Activated CD8-positive, alpha-beta T cell treated with anti-CD3 and anti-CD28 coated beads, Interleukin-2, amount 10 ng/mL, durations not matched to agents 7 days and 5 days (primary cell): ENCODE measurements at regions not wholly inside any gene's neighbourhood (a gene's known extent, or its start where the extent isn't known, plus 50 kb on each side); places are given as distances from the start of the nearest gene placed in this dataset.
"Not testable (repeated sequence)": the region's sequence is repeated elsewhere in the genome, so short reads cannot be mapped to it uniquely, and the experiment has no call there.

Experiments used
- ATAC-seq: fragments of 150-1000 bp; cut with Tn5 transposase; one replicate; pipeline ENCODE4 v1.10.0; 2021; ENCODE audit warnings: moderate library complexity
- CTCF ChIA-PET: fragments of 350-600 bp; sonication (Branson Sonifier 250); formaldehyde crosslinking; loops from one replicate; lab custom pipeline; 2021; ENCODE audit warnings: antibody characterized with exemption; lab: Charles Lee
- POLR2A ChIA-PET: fragments of 350-600 bp; sonication (Branson Sonifier 250); formaldehyde crosslinking; loops from one replicate; lab custom pipeline; 2021; ENCODE audit warnings: antibody characterized with exemption; lab: Charles Lee
- DNase-seq: peaks from one replicate; pipeline ENCODE4 v3.0.0-alpha.2; 2020
- H3K27ac Mint-ChIP-seq: one replicate; pipeline ENCODE4 v1.8.0; 2021; ENCODE audit warnings: mild to moderate bottlenecking, mixed read lengths
- H3K27me3 Mint-ChIP-seq: one replicate; pipeline ENCODE4 v1.8.0; 2021; ENCODE audit warnings: low read depth, mixed read lengths
- H3K36me3 Mint-ChIP-seq: one replicate; pipeline ENCODE4 v1.8.0; 2021; ENCODE audit warnings: low read depth, mixed read lengths
- H3K4me1 Mint-ChIP-seq: one replicate; pipeline ENCODE4 v1.8.0; 2021; ENCODE audit warnings: low read depth, mixed read lengths
- H3K4me3 Mint-ChIP-seq: one replicate; pipeline ENCODE4 v1.8.0; 2021; ENCODE audit warnings: mild to moderate bottlenecking, mixed read lengths
- H3K9me3 Mint-ChIP-seq: one replicate; pipeline ENCODE4 v1.8.0; 2022; ENCODE audit warnings: mixed read lengths; ENCODE audit not compliant: insufficient read depth

DNA sequence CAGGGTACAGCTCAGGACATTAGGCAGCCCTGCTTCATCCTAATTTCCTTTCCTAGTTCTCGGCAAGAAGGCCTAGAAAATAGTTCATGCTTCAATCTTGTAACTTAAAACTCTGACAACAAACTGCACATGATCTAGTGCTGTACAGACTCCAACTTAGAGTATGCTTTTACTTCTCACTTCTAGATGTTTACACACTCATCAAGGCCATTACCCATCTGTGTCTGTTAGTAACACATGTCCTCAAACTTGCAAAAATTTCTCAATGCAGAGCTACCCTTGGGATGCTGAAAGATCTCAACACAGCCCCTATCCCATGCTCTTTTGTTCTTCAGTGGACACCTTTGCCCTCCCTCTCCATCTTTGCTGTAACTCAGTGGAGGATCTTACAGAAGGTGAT is 252.0 kb downstream of the OSR1 start:
- CTCF ChIA-PET = no interaction called here
- POLR2A ChIA-PET = no interaction called here
- H3K27me3 Mint-ChIP-seq = no peaks in the 10 kb centered on the region
- no peak overlapping the region for H3K4me3 Mint-ChIP-seq
- no peaks in the 10 kb centered on the region for H3K36me3 Mint-ChIP-seq
- no peak for DNase-seq
- no peaks in the 10 kb centered on the region for H3K4me1 Mint-ChIP-seq
- H3K9me3 Mint-ChIP-seq = peaks cover 3% of the 10 kb centered on the region
- ATAC-seq = no peak
- no peak overlapping the region for H3K27ac Mint-ChIP-seq

DNA sequence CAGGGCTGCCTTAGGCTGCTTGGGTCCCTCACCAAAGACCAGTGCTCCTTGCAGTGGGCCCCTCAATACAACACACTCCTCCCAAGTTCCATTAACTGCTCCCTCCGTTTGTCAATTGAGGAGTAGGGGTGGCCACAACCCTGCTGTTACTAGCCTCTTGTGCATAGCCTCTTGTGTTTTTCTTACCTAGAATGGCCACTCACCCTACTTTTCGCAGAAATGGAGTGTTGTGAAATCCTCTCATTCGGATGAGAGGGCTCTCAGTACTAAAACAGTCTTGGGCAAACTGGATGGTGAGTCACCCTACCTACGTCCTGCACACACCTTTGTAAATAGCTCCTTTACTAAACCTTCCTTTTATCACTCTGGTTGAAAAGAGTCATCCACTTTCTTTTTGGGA is 253.9 kb downstream of the OSR1 start:
- Mint-ChIP-seq H3K36me3 (no peaks in the 10 kb centered on the region), H3K4me1 (no peaks in the 10 kb centered on the region), H3K9me3 (peaks cover 3% of the 10 kb centered on the region), H3K27ac (no peak overlapping the region), H3K27me3 (no peaks in the 10 kb centered on the region), H3K4me3 (no peak overlapping the region)
- no peak for DNase-seq
- CTCF ChIA-PET = no interaction called here
- ATAC-seq = no peak
- POLR2A ChIA-PET = no interaction called here

DNA sequence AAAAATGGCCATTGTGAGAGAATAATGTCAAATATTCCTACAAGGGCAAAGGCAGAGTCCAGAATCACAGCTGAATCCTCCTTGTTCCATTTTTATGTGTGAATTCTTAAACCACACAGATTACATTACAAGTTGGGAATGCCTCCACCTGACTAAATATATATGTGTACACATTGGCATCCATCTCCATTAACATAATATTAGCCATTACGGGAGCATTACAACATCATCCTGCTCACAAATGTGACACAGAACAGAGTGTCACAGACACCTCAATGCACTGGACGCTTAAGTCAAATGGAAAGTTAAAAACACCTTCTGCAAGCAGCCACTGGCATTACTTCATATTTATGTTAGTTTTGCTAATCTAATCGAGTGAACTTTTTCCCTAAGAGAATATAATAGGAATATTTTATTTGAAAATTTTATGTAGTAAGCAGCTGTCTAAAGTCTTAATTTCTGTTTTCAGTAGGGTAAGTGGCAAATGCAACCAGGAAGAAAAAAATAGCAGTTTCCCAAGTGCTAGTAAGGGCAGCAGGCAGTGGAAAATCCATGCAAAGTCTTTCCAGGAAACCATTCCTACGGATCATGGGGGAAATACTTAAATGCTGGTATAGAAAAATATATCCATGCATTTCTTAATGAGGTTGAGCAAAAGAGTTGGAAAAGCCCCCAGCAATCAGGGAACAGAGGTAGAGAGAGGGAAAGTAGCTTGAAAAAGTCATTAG is 255.6 kb downstream of the OSR1 start:
- POLR2A ChIA-PET = no interaction called here
- H3K4me1 Mint-ChIP-seq = no peaks in the 10 kb centered on the region
- no peak overlapping the region for H3K27ac Mint-ChIP-seq
- no peak for DNase-seq
- ATAC-seq = no peak
- H3K9me3 Mint-ChIP-seq = peaks cover 3% of the 10 kb centered on the region
- no peak overlapping the region for H3K4me3 Mint-ChIP-seq
- CTCF ChIA-PET = no interaction called here
- H3K36me3 Mint-ChIP-seq = no peaks in the 10 kb centered on the region
- no peaks in the 10 kb centered on the region for H3K27me3 Mint-ChIP-seq

DNA sequence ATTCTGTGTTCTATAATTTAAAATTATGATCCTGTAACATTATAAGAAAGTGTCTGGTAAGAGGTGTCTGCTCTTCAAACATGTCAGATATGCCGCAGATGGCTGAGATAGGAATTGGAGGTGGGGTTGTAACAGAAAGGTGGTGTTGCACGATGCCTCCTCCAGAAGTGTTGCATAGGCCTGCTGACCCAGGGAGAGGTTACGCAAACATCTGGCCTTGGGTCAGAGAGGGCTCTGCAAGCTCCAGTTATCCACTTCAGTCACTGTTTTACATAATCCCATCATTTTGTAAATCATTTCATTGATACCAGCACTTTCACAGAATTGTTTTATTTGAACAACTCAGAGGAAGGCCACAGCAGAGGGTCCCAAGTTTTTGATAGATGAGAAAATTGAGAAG is 256.5 kb downstream of the OSR1 start:
- DNase-seq (no peak), ATAC-seq (no peak)
- no peaks in the 10 kb centered on the region for H3K9me3 Mint-ChIP-seq
- CTCF ChIA-PET = no interaction called here
- H3K36me3 Mint-ChIP-seq = no peaks in the 10 kb centered on the region
- no peaks in the 10 kb centered on the region for H3K4me1 Mint-ChIP-seq
- H3K27me3 Mint-ChIP-seq = no peaks in the 10 kb centered on the region
- H3K4me3 Mint-ChIP-seq = no peak overlapping the region
- no peak overlapping the region for H3K27ac Mint-ChIP-seq
- POLR2A ChIA-PET = no interaction called here

DNA sequence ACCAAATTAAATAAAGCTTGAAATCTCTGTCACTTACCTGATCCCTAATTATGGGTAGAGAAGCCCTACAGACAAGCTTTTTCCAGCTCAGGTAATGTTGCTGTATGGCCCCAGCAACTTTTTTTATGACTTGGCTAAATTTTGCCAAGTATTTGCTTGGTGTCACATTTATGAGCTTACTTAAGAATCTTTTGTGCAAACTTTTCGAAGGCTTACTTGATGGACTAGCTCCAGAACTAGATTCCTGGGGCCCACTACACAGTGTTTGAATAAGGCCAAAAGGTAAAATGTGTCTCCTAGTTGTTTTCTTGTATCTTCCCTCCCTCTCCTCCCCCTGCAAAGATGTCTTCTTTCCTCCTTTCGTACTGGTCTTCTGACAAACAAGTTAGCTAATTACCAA is 257.9 kb downstream of the OSR1 start:
- Mint-ChIP-seq H3K4me3 (no peak overlapping the region), H3K9me3 (no peaks in the 10 kb centered on the region), H3K27me3 (no peaks in the 10 kb centered on the region), H3K36me3 (no peaks in the 10 kb centered on the region), H3K27ac (no peak overlapping the region), H3K4me1 (no peaks in the 10 kb centered on the region)
- DNase-seq = no peak
- ChIA-PET CTCF (no interaction called here), POLR2A (no interaction called here)
- no peak for ATAC-seq

DNA sequence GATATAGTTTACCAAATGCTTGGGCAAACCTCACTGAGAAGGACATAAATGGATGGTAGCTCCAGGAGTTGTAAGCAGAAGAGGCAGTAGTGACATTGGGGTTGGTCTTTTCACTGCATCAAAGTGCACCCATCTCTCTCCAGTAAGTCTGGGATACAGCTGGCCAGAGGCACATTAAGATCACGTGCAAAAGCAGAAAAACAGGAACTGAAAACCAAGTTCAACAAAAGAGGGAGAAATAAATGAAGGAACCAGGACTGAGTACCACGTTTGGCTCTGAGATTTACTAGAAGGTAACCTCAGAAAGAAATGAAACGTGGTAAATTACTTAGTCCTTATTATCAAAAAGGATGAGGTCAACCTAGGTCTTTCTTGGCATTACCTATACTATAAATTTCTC is 259.2 kb downstream of the OSR1 start:
- ATAC-seq = no peak

DNA sequence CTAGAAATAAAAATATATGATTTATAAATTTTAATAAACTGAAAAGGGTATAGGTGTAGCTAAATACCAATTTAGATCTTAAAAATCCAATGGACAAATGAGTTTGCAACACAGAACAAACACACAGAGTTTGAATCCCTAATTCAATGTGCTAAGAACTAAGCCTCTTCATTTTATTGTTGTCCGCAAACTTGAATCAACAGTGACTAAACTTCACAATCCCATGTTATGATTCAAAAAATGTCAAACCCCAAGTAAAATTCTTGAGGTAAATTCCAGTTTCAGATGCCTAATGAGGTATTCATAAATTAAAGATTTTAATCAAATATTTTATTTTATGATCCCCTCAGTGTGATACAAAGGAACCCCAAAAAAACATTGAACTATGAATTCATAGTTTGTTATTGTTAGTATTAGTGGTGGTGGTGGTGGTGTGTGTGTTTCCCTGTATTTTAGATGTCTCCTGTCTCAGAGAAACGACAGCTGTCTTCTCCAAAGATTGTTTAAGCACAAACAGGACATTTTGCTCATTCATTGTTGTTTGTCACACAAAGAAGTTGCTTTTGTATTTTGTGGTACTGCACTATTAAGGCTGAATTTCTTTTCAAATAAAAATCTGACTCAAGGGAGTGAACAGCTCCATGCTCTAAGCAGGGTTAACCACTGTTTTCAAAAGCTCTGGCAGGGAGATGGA is 259.8 kb downstream of the OSR1 start:
- H3K4me1 Mint-ChIP-seq = no peaks in the 10 kb centered on the region
- ChIA-PET CTCF (no interaction called here), POLR2A (no interaction called here)
- no peaks in the 10 kb centered on the region for H3K27me3 Mint-ChIP-seq
- no peak overlapping the region for H3K4me3 Mint-ChIP-seq
- ATAC-seq (no peak), DNase-seq (no peak)
- H3K27ac Mint-ChIP-seq = no peak overlapping the region
- H3K9me3 Mint-ChIP-seq = no peaks in the 10 kb centered on the region
- H3K36me3 Mint-ChIP-seq = no peaks in the 10 kb centered on the region

More for the DNA sequence above, 259.2 kb downstream of the OSR1 start:
- no peak overlapping the region for H3K27ac Mint-ChIP-seq
- no peak overlapping the region for H3K4me3 Mint-ChIP-seq
- ChIA-PET CTCF (no interaction called here), POLR2A (no interaction called here)
- no peaks in the 10 kb centered on the region for H3K36me3 Mint-ChIP-seq
- no peaks in the 10 kb centered on the region for H3K9me3 Mint-ChIP-seq
- H3K27me3 Mint-ChIP-seq = no peaks in the 10 kb centered on the region
- H3K4me1 Mint-ChIP-seq = no peaks in the 10 kb centered on the region
- DNase-seq = no peak

DNA sequence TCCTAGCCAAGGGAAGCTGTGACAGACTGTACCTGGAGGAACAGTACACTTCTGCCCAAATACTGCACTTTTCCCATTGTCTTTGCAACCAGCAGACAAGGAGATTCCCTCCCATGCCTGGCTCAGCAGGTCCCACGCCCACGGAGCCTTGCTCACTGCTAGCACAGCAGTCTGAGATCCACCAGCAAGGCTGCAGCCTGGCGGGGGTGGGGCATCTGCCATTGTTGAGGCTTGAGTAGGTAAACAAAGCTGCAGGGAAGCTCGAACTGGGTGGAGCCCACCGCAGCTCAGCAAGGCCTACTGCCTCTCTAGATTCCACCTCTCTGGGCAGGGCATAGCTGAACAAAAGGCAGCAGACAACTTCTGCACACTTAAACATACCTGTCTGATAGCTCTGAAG is 268.9 kb downstream of the OSR1 start:
- H3K4me1 Mint-ChIP-seq, H3K27me3 Mint-ChIP-seq, H3K27ac Mint-ChIP-seq, DNase-seq, CTCF ChIA-PET, ATAC-seq, H3K4me3 Mint-ChIP-seq, POLR2A ChIA-PET, H3K9me3 Mint-ChIP-seq, H3K36me3 Mint-ChIP-seq: not testable (repeated sequence)

DNA sequence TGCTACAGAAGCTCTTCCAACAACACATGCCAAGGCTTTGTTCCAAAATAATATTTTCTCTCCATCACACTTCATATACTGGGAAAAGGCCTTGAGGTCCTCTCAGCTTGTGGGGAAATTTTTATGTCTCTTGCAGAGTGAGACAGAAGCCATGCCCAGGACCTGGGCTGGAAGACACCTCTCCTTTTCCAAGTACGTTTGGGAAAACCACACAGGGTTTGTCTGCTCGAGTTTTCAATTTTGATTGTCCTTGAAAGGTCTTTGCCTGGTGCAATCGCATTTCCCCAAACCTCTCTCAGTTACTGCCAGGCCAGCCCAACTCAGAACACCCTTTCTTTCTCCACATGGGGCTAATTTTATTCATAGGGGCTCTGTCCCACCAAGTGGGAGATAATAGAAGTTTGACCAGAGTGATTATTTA is 272.2 kb downstream of the OSR1 start:
- ChIA-PET POLR2A (no interaction called here), CTCF (no interaction called here)
- DNase-seq = no peak
- Mint-ChIP-seq H3K27me3 (no peaks in the 10 kb centered on the region), H3K4me1 (no peaks in the 10 kb centered on the region), H3K27ac (no peak overlapping the region), H3K4me3 (no peak overlapping the region), H3K9me3 (peaks cover 4% of the 10 kb centered on the region), H3K36me3 (no peaks in the 10 kb centered on the region)
- no peak for ATAC-seq

DNA sequence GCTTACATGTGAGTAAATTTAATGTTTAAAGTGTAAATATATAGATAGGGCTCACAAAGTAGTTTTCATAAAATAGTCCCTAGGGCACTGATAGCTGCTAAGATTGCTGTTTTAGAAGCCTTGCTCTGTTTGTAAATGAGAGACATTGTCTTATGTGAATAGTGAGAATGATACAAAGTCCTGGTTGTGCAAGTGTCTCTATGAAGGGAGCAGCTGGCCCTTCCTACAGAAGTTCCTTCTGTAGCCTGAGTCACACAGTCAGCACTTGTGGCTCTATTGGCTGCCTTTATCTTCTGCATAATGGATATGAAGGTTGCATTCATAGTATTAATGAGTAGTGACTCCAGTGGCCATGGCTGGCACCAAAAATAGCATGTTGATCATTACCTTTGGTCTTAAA is 279.7 kb downstream of the OSR1 start:
- ChIA-PET POLR2A (no interaction called here), CTCF (no interaction called here)
- Mint-ChIP-seq H3K27me3 (no peaks in the 10 kb centered on the region), H3K9me3 (no peaks in the 10 kb centered on the region), H3K4me1 (no peaks in the 10 kb centered on the region), H3K36me3 (no peaks in the 10 kb centered on the region), H3K4me3 (no peak overlapping the region), H3K27ac (no peak overlapping the region)
- no peak for ATAC-seq
- no peak for DNase-seq

DNA sequence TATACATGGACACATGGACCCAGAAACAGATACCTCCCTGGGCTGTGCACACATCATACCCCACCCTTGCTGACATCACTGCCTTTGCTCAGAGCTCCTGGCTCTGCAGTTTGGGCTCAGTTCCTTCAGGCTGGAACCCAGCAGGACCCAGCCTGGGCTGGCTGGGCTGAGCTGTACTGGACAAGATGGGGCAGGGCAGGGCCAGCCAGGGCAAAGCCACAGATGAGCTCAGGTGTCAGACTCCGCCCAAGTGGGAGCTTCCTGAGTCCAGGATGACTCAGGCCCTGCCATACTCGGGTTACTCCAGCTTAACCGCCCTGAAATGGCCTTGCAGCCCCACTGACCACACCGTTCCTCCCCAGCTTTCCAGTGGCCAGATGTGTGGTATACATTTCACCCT is 284.9 kb downstream of the OSR1 start:
- H3K36me3 Mint-ChIP-seq = no peaks in the 10 kb centered on the region
- POLR2A ChIA-PET = no interaction called here
- no peaks in the 10 kb centered on the region for H3K4me1 Mint-ChIP-seq
- ATAC-seq (no peak), DNase-seq (no peak)
- no peaks in the 10 kb centered on the region for H3K27me3 Mint-ChIP-seq
- no peaks in the 10 kb centered on the region for H3K9me3 Mint-ChIP-seq
- no peak overlapping the region for H3K27ac Mint-ChIP-seq
- CTCF ChIA-PET = no interaction called here
- H3K4me3 Mint-ChIP-seq = no peak overlapping the region

DNA sequence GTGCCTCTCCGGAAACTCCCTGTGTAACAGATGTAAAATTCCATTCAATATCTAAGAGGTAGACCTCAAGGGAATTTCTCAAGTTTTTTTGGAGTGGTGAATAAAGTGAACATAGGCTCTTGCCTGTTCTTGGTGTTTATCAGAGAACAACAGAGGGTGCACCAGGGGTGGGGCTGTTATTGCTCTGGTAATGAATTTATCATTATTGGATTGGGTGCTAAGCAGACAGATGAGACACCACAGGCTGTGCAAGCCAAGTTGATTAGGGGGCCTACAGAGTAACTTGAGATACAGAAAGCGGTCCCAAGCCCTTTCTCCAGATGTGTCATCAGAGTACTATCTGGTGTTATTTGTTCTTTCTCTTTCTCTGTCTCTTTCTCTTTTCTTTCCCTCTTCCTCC is 286.3 kb downstream of the OSR1 start:
- no peaks in the 10 kb centered on the region for H3K4me1 Mint-ChIP-seq
- ATAC-seq (no peak), DNase-seq (no peak)
- H3K36me3 Mint-ChIP-seq = no peaks in the 10 kb centered on the region
- no peak overlapping the region for H3K4me3 Mint-ChIP-seq
- ChIA-PET CTCF (no interaction called here), POLR2A (no interaction called here)
- no peak overlapping the region for H3K27ac Mint-ChIP-seq
- no peaks in the 10 kb centered on the region for H3K27me3 Mint-ChIP-seq
- no peaks in the 10 kb centered on the region for H3K9me3 Mint-ChIP-seq
